MCF 10A (cell line): ENCODE measurements at regions not wholly inside any gene's neighbourhood (a gene's known extent, or its start where the extent isn't known, plus 50 kb on each side); places are given as distances from the start of the nearest gene placed in this dataset.

ENCODE experiments used
- BruUV-seq: library from RNA; stranded (reverse); fragments of 400-500 nt; replicated peaks from 2 replicates; lab custom pipeline; 2021; lab: Mats Ljungman, UMichigan
- CTCF ChIA-PET: fragments of 300-600 bp; sonication (Branson Sonifier 250); formaldehyde crosslinking; extraction: SDS; loops from one replicate; lab custom pipeline; 2021; ENCODE audit warnings: antibody characterized with exemption, inconsistent platforms; lab: Yijun Ruan, JAX
- POLR2A ChIA-PET: fragments of 300-600, 350-650 bp; sonication (Branson Sonifier 250); formaldehyde crosslinking; extraction: SDS; loops from one replicate; lab custom pipeline; 2020; ENCODE audit warnings: antibody characterized with exemption, inconsistent platforms; lab: Yijun Ruan, JAX
- DNase-seq: peaks from one replicate; pipeline ENCODE4 v3.0.0-alpha.2; 2018; ENCODE audit not compliant: unreplicated experiment
- H3K27ac Mint-ChIP-seq: one replicate; pipeline ENCODE4 v1.8.0; 2022; ENCODE audit warnings: mild to moderate bottlenecking, low read depth, mixed read lengths; ENCODE audit not compliant: unreplicated experiment
- H3K27me3 Mint-ChIP-seq: one replicate; pipeline ENCODE4 v1.8.0; 2022; ENCODE audit warnings: mixed read lengths; ENCODE audit not compliant: insufficient read depth, unreplicated experiment
- H3K36me3 Mint-ChIP-seq: one replicate; pipeline ENCODE4 v1.8.0; 2022; ENCODE audit warnings: mild to moderate bottlenecking, moderate library complexity, mixed read lengths; ENCODE audit not compliant: insufficient read depth, unreplicated experiment
- H3K4me1 Mint-ChIP-seq: one replicate; pipeline ENCODE4 v1.8.0; 2022; ENCODE audit warnings: mixed read lengths; ENCODE audit not compliant: insufficient read depth, unreplicated experiment
- H3K4me3 Mint-ChIP-seq: one replicate; pipeline ENCODE4 v1.8.0; 2022; ENCODE audit warnings: mild to moderate bottlenecking, moderate library complexity, mixed read lengths; ENCODE audit not compliant: unreplicated experiment
- H3K9me3 Mint-ChIP-seq: one replicate; pipeline ENCODE4 v1.8.0; 2022; ENCODE audit warnings: mixed read lengths; ENCODE audit not compliant: unreplicated experiment
- CTCF ChIP-seq: fragments of 200-600 bp; IDR thresholded peaks from one replicate; pipeline ENCODE4 v1.8.0; 2022; ENCODE audit warnings: antibody characterized with exemption, mild to moderate bottlenecking; ENCODE audit not compliant: unreplicated experiment
- intact Hi-C: fragments of 100-400 bp; cut with micrococcal nuclease; formaldehyde crosslinking; loops from 2 replicates; pipeline ENCODE4 v1.14.1; 2022

- Mint-ChIP-seq H3K9me3 (no peaks in the 10 kb centered on the region), H3K36me3 (no peaks in the 10 kb centered on the region), H3K4me3 (no peak overlapping the region), H3K27me3 (peaks cover 7% of the 10 kb centered on the region), H3K4me1 (peaks cover 14% of the 10 kb centered on the region), H3K27ac (no peak overlapping the region)
- ChIA-PET POLR2A (interaction anchor here (0.9 kb wide), 1 partner anchor 15 kb away, joined by 3 read pairs; no protein-coding TSS in a partner anchor), CTCF (interaction anchor here (0.6 kb wide), 1 partner anchor 117 kb away, joined by 3 read pairs; no protein-coding TSS in a partner anchor)
- no TSS peak for BruUV-seq
- no peak for DNase-seq
- intact Hi-C loops = no loop called here
- no peak for TF ChIP-seq CTCF
Measured at GRCh38 chr15:70181626-70182255, 84.0 kb upstream of the TLE3 start.

GRCh38 chr15:70180186-70180875 is 82.6 kb upstream of the TLE3 start:
- Mint-ChIP-seq H3K27me3 (no peaks in the 10 kb centered on the region), H3K36me3 (no peaks in the 10 kb centered on the region), H3K4me1 (peaks cover 14% of the 10 kb centered on the region), H3K9me3 (no peaks in the 10 kb centered on the region), H3K4me3 (no peak overlapping the region), H3K27ac (no peak overlapping the region)
- TF ChIP-seq CTCF = no peak
- POLR2A ChIA-PET = no interaction called here
- intact Hi-C loops = no loop called here
- no peak for DNase-seq
- CTCF ChIA-PET = interaction anchor here (0.6 kb wide), 1 partner anchor 590 kb away, joined by 3 read pairs; no protein-coding TSS in a partner anchor
- BruUV-seq = no TSS peak

- TF ChIP-seq CTCF = no peak
- no peaks in the 10 kb centered on the region for H3K27me3 Mint-ChIP-seq
- intact Hi-C loops = no loop called here
- CTCF ChIA-PET = interaction anchor here (0.6 kb wide), 1 partner anchor 332 kb away, joined by 3 read pairs; no protein-coding TSS in a partner anchor
- H3K36me3 Mint-ChIP-seq = no peaks in the 10 kb centered on the region
- H3K9me3 Mint-ChIP-seq = no peaks in the 10 kb centered on the region
- H3K27ac Mint-ChIP-seq = no peak overlapping the region
- H3K4me3 Mint-ChIP-seq = no peak overlapping the region
- H3K4me1 Mint-ChIP-seq = peaks cover 14% of the 10 kb centered on the region
- no TSS peak for BruUV-seq
- DNase-seq = peak; percentile 50
- POLR2A ChIA-PET = no interaction called here
Measured at GRCh38 chr15:70179309-70179892, 81.7 kb upstream of the TLE3 start.
